VCaP (cell line): ENCODE measurements at regions not wholly inside any gene's neighbourhood (a gene's known extent, or its start where the extent isn't known, plus 50 kb on each side); places are given as distances from the start of the nearest gene placed in this dataset.

Source experiments
- H3K27ac ChIP-seq: fragments of 450-650 bp; 2 replicates; pipeline ENCODE4 v1.5.1; 2017
- TF ChIP-seq, protein P1 (sequence below): fragments of 450-650 bp; conservative IDR thresholded peaks from 2 replicates; pipeline ENCODE4 v1.5.1; 2017; ENCODE audit warnings: mild to moderate bottlenecking, moderate library complexity

DNA sequence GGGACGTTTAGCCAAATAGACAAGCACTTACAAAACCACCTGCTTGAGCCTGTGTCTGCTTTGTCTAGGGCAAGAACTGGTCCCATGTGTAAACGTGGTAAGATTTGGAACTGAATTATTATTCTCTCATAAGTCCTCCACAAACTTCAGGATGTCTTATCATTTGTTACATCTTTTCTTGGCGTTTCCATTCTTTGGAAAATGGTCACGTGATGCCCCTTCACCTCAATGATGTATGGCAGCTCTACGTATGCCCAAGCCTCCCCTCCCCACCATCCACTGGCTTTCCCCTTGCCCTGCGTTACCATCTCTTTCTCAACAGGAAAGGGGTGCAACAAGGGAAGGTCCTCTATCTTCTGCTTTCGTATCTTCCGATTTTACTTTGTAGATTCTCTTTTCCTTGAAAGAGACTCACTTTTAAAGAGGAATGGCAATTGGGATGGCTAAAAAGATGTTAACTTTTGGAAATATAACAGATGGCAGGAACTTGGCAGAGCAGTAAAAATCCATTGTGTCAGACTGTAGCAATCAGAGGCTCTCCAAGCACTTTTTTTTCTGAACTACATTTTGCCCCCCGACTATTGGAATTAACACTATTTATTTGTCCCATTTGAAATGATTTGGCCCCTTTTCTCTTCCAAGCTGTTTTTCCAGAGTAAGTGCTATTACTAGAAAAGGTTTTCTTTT, 117.6 kb downstream of the FAT3 start:
- TF ChIP-seq, protein P1, sequence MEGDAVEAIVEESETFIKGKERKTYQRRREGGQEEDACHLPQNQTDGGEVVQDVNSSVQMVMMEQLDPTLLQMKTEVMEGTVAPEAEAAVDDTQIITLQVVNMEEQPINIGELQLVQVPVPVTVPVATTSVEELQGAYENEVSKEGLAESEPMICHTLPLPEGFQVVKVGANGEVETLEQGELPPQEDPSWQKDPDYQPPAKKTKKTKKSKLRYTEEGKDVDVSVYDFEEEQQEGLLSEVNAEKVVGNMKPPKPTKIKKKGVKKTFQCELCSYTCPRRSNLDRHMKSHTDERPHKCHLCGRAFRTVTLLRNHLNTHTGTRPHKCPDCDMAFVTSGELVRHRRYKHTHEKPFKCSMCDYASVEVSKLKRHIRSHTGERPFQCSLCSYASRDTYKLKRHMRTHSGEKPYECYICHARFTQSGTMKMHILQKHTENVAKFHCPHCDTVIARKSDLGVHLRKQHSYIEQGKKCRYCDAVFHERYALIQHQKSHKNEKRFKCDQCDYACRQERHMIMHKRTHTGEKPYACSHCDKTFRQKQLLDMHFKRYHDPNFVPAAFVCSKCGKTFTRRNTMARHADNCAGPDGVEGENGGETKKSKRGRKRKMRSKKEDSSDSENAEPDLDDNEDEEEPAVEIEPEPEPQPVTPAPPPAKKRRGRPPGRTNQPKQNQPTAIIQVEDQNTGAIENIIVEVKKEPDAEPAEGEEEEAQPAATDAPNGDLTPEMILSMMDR, result no peak
- H3K27ac ChIP-seq, result no peak overlapping the region

DNA sequence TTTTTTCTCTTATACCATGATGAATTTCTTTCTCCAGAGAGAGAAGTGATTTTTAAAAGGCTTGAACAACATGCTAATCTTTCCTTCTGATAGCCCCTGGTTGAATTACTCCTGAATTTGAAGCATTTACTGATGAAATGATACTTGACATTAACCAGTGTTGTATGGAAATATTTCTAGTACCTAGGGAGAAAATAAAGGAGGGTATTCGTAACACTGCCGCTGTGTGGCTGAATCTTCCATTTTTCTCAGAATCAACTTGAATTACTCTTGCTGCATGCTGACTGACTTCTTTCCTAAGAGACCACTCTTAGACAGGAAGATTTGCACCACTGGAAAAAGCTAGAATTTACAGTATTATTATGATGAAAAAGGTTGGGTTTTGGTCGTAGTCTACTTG, 118.3 kb downstream of the FAT3 start:
- TF ChIP-seq, protein P1, result no peak
- H3K27ac ChIP-seq, result no peak overlapping the region

DNA sequence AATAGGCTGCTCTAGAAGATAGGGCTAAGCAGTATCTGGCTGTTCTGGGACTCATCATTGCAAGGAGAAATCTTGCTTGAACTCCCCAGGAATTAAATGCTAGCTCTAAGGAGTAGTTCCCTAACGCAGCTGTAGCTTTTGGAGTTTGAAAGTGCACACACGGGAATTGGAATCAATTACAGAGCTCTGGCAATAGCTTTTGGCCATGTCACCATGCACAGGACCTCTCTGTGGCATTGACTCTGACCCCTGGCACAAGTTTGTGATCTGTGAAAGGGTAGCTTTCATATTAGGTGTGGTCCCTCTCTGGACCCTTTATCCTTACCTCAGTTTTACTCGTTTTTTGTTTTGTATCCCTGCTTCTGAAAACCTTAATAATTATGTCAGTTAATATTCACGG, 121.6 kb downstream of the FAT3 start:
- TF ChIP-seq, protein P1, result no peak
- H3K27ac ChIP-seq, result no peak overlapping the region

- TF ChIP-seq, protein P1, result no peak
- no peak overlapping the region for H3K27ac ChIP-seq
Measured at GRCh38 chr11:92347454-92347853, 122.8 kb downstream of the FAT3 start.

GRCh38 chr11:92349486-92350156, 125.0 kb downstream of the FAT3 start:
- no peak overlapping the region for H3K27ac ChIP-seq
- TF ChIP-seq, protein P1, result no peak

DNA sequence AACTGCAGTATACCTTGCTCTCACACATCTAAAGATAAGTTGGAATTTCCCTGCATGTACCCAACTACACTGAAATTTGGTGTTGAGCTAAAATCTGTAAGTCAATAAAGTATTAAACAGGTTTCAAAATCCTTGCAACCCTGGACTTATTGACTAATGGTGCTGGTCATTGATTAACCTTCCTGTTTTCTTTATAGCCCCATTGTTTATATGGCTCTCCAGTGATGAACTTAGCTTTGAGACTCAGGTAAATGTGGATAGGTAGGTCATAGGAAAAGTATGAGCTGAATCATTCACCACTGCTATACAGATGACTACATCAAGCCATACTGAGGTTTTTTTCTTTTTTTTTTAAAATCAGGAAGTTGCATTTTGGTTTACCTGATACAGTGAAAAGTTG, 132.7 kb downstream of the FAT3 start:
- no peak overlapping the region for H3K27ac ChIP-seq
- TF ChIP-seq, protein P1, result no peak

DNA sequence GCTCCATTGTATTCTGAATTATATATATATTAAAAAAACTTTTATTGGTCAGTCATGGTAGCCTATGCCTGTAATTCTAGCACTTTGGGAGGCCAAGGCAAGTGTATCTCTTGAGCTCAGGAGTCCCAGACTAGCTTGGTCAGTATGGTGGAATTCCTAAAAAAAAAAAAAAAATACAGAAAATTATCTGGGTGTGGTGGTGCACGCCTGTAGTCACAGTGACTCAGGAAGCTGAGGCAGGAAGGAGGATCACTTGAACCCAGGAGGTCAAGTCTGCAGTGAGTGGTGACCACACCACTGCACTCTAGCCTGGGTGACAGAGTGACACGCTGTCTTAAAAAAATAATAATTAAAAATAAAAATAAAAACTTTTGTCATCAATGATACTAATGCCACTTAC, 133.2 kb downstream of the FAT3 start:
- TF ChIP-seq, protein P1, result no peak
- H3K27ac ChIP-seq, result no peak overlapping the region
